Effector CD8-positive, alpha-beta T cell (primary cell): ENCODE measurements at regions not wholly inside any gene's neighbourhood (a gene's known extent, or its start where the extent isn't known, plus 50 kb on each side); places are given as distances from the start of the nearest gene placed in this dataset.

ENCODE experiments used
- DNase-seq: peaks from one replicate; lab custom pipeline; 2025; lab: John Stamatoyannopoulos, UW

GRCh38 chr3:72137865-72138861 is 353.2 kb upstream of the PROK2 start:
- DNase-seq, result no peak

DNA sequence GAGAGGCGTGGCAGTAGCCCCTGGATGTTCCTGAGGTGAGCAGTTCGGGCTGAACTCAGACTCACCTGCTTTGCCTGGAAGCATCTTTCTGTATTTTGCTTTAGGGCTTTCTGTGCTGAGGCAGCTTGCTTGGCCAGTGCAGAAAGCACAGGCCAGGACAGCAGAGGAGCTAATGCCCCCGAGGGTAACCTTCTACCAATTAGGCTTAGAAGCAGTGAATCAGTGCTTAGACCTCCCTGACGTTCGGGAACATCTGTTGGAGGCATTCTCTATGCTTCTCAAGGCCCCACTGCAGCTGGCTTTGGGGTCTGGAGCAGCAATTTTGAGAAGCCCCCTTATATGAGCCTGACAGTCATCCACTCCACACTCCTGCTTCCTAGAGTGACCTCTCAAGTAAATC is 350.7 kb upstream of the PROK2 start:
- no peak for DNase-seq

- DNase-seq, result no peak
These were observed 350.1 kb upstream of the PROK2 start for GRCh38 chr3:72134989-72135451.

- DNase-seq, result no peak
These were observed 348.5 kb upstream of the PROK2 start for GRCh38 chr3:72133329-72134011.

GRCh38 chr3:72131899-72132298 is 347.0 kb upstream of the PROK2 start:
- DNase-seq, result no peak

- DNase-seq, result no peak
These were observed 345.6 kb upstream of the PROK2 start for GRCh38 chr3:72130565-72130964.

GRCh38 chr3:72129501-72130094 is 344.6 kb upstream of the PROK2 start:
- no peak for DNase-seq

GRCh38 chr3:72128921-72129320 is 344.0 kb upstream of the PROK2 start:
- DNase-seq, result no peak

DNA sequence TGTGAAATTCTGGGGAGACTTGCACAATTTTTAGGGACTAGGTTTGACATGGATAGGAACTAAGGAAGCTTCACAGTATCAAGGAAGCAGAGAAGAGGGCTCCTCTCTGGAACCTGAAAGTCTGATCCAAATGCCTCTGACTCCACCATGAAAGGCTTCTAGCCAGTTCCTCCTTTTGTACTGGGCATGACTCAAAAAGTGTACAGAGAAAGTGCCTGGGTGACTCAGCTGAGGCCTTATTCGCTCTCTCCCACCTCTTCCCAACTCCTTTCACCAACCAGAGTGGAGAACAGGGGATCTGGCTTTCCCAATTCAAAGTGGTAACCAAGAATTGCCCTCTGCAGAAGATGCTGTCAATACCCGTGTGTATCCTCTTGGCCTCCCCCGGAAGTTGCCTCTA is 342.9 kb upstream of the PROK2 start:
- no peak for DNase-seq

DNA sequence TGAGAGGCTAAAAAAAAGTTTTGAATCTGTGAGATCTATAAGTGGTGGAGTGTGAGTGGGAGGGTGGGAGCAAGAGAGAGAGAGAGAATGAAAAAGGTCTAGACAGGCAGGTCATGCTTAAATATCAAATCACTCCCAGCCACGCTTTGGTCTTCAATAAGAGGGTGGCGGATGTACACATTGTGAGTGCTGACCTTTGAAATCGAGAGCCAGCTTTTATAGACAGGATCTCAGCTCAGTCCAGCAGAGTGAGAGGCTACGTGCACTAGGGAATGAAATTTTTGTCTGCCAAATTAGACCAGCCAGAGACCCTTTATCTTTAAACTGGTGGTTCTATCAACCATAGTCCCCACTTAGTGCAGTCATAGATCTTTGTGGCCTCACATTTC is 342.3 kb upstream of the PROK2 start:
- DNase-seq, result no peak

- DNase-seq, result no peak
These were observed 341.7 kb upstream of the PROK2 start for GRCh38 chr3:72126441-72127223.

DNA sequence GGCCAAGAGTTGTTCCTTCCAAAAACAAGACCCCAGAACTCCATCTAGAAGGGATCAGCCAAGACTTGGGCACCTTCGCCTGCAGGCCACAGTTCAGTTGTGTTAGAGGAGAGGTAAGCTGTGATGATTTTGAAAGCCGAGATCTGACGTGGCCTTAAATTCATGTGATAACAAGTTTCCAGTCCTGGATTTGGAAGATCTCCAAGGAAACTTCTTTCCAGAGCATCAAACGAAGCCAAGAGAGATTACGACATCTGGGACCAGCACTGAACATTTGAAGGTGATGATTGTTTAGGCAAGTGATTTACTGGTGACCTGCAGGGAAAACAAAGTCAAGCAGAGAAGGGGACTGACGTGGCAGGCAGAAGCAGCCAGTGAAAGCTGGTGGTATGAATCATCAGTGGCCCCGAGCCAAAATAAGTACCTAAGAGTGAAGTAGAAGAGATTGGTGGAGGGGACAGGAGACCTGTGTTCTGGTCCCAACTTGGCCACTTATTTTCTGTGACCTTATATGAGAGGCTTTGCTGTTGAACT is 339.0 kb upstream of the PROK2 start:
- DNase-seq, result no peak

DNA sequence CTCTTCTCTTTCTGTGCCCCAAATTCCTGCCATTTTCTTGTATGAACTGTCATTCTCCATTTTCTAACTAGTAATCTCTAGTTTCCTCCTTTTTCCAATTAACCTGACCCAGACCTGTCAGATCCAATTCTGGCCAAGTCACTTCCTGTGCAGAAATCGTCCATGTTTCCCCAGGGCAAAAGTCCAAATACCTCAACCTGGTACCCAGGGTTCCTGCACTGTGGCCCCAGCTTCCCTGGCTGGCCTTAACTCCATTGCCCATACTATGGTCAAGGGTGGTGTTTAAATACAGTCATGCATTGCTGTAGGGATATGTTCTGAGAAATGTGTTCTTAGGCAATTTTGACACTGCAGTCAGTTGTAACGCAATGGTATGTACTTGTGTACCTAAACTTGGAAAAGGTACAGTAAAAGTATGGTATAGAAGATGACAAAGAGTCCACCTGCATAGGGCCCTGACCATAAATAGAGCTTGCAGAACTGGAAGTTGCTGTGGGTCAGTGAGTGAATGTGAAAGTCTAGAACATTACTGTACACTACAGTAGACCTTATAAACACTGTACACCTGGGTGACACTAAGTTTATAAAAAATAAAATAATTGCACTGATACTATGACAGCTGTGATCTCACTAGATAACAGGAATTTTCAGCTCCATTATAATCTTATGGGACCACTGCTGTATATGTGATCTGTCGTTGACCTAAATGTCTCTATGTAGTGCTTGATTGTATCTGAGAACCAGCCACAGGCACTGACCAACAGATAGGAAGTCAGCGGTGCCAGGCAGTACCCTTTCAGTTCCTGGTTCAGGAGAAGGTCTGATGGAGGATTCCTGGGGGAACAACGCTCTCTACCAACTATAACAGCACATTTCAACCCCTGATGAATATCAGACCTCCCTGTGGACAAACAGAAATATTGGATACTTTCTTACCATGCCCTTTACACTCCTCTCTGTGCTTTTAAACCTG is 336.1 kb upstream of the PROK2 start:
- DNase-seq, result no peak

DNA sequence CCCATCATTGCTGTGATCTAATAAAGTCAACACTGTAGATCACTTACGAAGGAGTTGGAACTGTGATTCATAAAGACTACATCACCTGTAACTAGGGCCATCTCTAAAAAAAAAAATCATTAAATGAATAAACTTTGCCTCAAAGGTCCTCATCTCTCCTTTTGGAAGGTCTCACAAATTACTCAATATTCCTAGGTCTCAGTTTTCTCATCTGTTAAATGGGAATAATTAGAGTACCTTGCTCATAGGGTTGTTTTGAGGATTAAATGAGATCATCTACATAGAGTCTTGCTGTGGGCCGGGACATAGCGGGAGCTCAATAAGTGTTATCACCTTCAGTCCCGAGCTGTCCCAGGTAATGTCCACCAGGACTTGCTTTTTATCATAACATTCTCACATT is 335.1 kb upstream of the PROK2 start:
- no peak for DNase-seq

- DNase-seq, result no peak
These were observed 333.7 kb upstream of the PROK2 start for GRCh38 chr3:72118628-72119027.

- DNase-seq, result no peak
These were observed 331.3 kb upstream of the PROK2 start for GRCh38 chr3:72116226-72116625.

GRCh38 chr3:72115307-72115706 is 330.4 kb upstream of the PROK2 start:
- no peak for DNase-seq

DNA sequence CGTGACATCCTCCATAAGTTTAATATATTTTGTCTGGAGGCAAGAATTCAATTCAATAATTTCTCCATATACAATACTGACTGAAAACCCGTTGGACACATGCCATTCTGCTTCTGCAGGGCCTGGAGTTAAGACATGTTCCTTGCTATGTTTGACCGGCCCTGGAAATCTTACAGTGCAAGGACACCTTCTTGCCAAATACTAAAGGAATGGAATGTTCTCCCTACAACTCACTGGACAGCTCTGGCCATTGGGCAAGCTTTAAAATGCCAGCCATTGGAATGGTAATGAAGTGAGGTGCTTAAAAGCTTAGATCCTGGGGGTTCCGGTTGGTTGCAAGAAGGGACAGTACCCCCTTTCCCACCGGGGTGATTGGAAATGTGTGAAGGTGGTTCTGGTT is 329.8 kb upstream of the PROK2 start:
- DNase-seq, result no peak

DNA sequence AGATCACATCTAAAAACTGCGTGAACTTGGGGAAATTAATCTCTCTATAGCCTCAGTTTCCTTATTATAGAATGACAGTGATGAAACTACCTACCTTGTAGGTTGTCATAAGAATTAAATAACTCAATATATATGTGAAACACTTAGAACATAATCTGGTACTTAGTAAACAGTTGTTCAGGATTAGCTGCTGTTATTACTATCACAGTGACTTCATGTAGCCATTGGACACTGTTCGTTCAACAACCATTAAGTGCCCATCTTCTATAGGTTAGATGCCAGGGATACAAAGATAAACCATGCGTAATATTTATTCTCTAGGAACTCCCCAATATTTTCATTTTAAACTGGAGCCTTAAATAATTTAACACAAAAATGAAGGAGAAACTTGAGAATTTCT is 329.0 kb upstream of the PROK2 start:
- DNase-seq, result no peak

GRCh38 chr3:72113564-72113963 is 328.6 kb upstream of the PROK2 start:
- no peak for DNase-seq
